HG02973 (cell line): ENCODE measurements at regions not wholly inside any gene's neighbourhood (a gene's known extent, or its start where the extent isn't known, plus 50 kb on each side); places are given as distances from the start of the nearest gene placed in this dataset.
"Not testable (repeated sequence)": the region's sequence is repeated elsewhere in the genome, so short reads cannot be mapped to it uniquely, and the experiment has no call there.

Source experiments
- ATAC-seq: cut with Tn5 transposase; IDR thresholded peaks from one replicate; pipeline ENCODE4 v1.9.1; 2021; ENCODE audit warnings: moderate library complexity; ENCODE audit not compliant: unreplicated experiment

GRCh38 chr3:148450819-148451218, 246.9 kb upstream of the AGTR1 start:
- ATAC-seq = no peak

GRCh38 chr3:148451969-148452368, 245.7 kb upstream of the AGTR1 start:
- no peak for ATAC-seq

GRCh38 chr3:148453781-148454191, 243.9 kb upstream of the AGTR1 start:
- ATAC-seq = no peak

GRCh38 chr3:148455098-148455497, 242.6 kb upstream of the AGTR1 start:
- ATAC-seq = no peak

- no peak for ATAC-seq
Observed at GRCh38 chr3:148457886-148458285, 239.8 kb upstream of the AGTR1 start.

GRCh38 chr3:148459931-148460513, 237.7 kb upstream of the AGTR1 start:
- no peak for ATAC-seq

- ATAC-seq = no peak
Observed at GRCh38 chr3:148460686-148461085, 237.0 kb upstream of the AGTR1 start.

- ATAC-seq = no peak
Observed at GRCh38 chr3:148464246-148464645, 233.5 kb upstream of the AGTR1 start.

- ATAC-seq = no peak
Observed at GRCh38 chr3:148466143-148466542, 231.6 kb upstream of the AGTR1 start.

GRCh38 chr3:148466980-148467740, 230.5 kb upstream of the AGTR1 start:
- no peak for ATAC-seq

GRCh38 chr3:148477375-148477774, 220.3 kb upstream of the AGTR1 start:
- ATAC-seq = no peak

GRCh38 chr3:148493631-148494030, 204.1 kb upstream of the AGTR1 start:
- ATAC-seq = no peak

GRCh38 chr3:148494451-148494850, 203.3 kb upstream of the AGTR1 start:
- no peak for ATAC-seq

GRCh38 chr3:148500881-148501280, 196.8 kb upstream of the AGTR1 start:
- no peak for ATAC-seq

- no peak for ATAC-seq
Observed at GRCh38 chr3:148510116-148510515, 187.6 kb upstream of the AGTR1 start.

GRCh38 chr3:148510561-148510960, 187.1 kb upstream of the AGTR1 start:
- ATAC-seq = no peak

- no peak for ATAC-seq
Observed at GRCh38 chr3:148512648-148513047, 185.1 kb upstream of the AGTR1 start.

GRCh38 chr3:148513096-148513543, 184.6 kb upstream of the AGTR1 start:
- no peak for ATAC-seq

GRCh38 chr3:148518520-148518919, 179.2 kb upstream of the AGTR1 start:
- no peak for ATAC-seq

GRCh38 chr3:148525621-148526020, 172.1 kb upstream of the AGTR1 start:
- ATAC-seq = not testable (repeated sequence)

- no peak for ATAC-seq
Observed at GRCh38 chr3:148528024-148528423, 169.7 kb upstream of the AGTR1 start.

GRCh38 chr3:148531836-148532235, 165.9 kb upstream of the AGTR1 start:
- no peak for ATAC-seq

- no peak for ATAC-seq
Observed at GRCh38 chr3:148532326-148532725, 165.4 kb upstream of the AGTR1 start.
